ENCODE measurements at regions not wholly inside any gene's neighbourhood (a gene's known extent, or its start where the extent isn't known, plus 50 kb on each side); places are given as distances from the start of the nearest gene placed in this dataset.

GRCh38 chr1:77620273-77620672 is 62.2 kb downstream of the ZZZ3 start:
- TF ChIP-seq, protein P1, sequence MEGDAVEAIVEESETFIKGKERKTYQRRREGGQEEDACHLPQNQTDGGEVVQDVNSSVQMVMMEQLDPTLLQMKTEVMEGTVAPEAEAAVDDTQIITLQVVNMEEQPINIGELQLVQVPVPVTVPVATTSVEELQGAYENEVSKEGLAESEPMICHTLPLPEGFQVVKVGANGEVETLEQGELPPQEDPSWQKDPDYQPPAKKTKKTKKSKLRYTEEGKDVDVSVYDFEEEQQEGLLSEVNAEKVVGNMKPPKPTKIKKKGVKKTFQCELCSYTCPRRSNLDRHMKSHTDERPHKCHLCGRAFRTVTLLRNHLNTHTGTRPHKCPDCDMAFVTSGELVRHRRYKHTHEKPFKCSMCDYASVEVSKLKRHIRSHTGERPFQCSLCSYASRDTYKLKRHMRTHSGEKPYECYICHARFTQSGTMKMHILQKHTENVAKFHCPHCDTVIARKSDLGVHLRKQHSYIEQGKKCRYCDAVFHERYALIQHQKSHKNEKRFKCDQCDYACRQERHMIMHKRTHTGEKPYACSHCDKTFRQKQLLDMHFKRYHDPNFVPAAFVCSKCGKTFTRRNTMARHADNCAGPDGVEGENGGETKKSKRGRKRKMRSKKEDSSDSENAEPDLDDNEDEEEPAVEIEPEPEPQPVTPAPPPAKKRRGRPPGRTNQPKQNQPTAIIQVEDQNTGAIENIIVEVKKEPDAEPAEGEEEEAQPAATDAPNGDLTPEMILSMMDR (IDR thresholded peaks at IDR 0.05): no peak
- TF ChIP-seq EZH2 (IDR thresholded peaks at IDR 0.05; ENCODE audit: borderline replicate concordance, insufficient read depth, low read depth, low read length, poor library complexity, severe bottlenecking): no peak

All from B cell (primary cell).